Neural progenitor cell (in vitro differentiated cells): ENCODE measurements at regions not wholly inside any gene's neighbourhood (a gene's known extent, or its start where the extent isn't known, plus 50 kb on each side); places are given as distances from the start of the nearest gene placed in this dataset.

Experiments
- EZH2phosphoT487 ChIP-seq: fragments of 200-600 bp; sonication (generic); IDR thresholded peaks from 2 replicates; pipeline ENCODE4 v1.6.1; 2017; ENCODE audit warnings: antibody characterized with exemption
- TF ChIP-seq, protein P1 (sequence below): fragments of 200-600 bp; sonication (generic); IDR thresholded peaks from 2 replicates; pipeline ENCODE4 v1.5.1; 2017; ENCODE audit warnings: antibody characterized with exemption, mild to moderate bottlenecking

DNA sequence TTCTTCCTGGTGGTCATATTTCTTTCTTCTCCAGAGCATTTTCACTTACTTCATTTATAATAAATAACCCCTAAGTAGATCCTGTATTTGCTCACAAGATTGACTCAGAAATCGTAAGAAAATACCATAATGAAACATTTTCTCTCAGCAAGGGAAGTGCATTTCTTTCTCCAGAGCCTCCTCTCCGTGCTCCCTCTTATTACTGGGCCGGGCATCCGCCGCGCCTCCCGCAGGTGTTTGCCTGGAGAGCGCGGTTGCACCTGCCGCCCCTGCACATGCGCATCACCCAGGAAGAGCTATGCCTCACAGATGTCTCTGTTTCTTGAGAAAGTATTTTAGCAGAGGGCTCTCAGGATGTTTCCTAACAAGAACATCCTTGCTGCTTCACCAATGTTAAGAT lies 509.2 kb downstream of the TCERG1L start:
- TF ChIP-seq, protein P1, sequence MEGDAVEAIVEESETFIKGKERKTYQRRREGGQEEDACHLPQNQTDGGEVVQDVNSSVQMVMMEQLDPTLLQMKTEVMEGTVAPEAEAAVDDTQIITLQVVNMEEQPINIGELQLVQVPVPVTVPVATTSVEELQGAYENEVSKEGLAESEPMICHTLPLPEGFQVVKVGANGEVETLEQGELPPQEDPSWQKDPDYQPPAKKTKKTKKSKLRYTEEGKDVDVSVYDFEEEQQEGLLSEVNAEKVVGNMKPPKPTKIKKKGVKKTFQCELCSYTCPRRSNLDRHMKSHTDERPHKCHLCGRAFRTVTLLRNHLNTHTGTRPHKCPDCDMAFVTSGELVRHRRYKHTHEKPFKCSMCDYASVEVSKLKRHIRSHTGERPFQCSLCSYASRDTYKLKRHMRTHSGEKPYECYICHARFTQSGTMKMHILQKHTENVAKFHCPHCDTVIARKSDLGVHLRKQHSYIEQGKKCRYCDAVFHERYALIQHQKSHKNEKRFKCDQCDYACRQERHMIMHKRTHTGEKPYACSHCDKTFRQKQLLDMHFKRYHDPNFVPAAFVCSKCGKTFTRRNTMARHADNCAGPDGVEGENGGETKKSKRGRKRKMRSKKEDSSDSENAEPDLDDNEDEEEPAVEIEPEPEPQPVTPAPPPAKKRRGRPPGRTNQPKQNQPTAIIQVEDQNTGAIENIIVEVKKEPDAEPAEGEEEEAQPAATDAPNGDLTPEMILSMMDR = no peak
- no peak for TF ChIP-seq EZH2phosphoT487
